HG03095 (cell line): ENCODE measurements at regions not wholly inside any gene's neighbourhood (a gene's known extent, or its start where the extent isn't known, plus 50 kb on each side); places are given as distances from the start of the nearest gene placed in this dataset.
"Not testable (repeated sequence)": the region's sequence is repeated elsewhere in the genome, so short reads cannot be mapped to it uniquely, and the experiment has no call there.

Experiments
- ATAC-seq: cut with Tn5 transposase; IDR thresholded peaks from one replicate; pipeline ENCODE4 v1.9.1; 2021; ENCODE audit warnings: moderate library complexity; ENCODE audit not compliant: unreplicated experiment

GRCh38 chr3:150357923-150358607, 50.0 kb upstream of the TSC22D2 start:
- ATAC-seq, result no peak

GRCh38 chr3:150357140-150357539, 51.0 kb upstream of the TSC22D2 start:
- ATAC-seq, result no peak

- ATAC-seq, result no peak
These were observed 52.5 kb upstream of the TSC22D2 start for GRCh38 chr3:150355574-150355973.

DNA sequence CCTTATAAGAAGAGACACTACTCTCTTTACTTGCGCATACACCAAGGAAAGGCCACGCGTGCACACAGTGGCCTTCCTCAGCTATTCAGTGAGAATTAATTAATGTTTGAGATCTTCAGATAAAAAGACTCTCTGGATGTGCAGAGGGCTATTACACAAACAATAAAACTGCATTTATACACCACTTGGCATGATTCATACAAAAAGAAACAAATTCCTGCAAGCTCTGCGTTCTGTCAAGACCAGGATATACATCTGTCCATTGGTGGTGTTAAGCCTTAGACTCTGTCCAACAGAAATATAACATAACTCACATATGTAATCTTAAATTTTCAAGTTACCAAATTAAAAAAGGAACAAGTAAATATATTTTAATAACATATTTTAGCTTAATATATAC, 55.2 kb upstream of the TSC22D2 start:
- no peak for ATAC-seq

DNA sequence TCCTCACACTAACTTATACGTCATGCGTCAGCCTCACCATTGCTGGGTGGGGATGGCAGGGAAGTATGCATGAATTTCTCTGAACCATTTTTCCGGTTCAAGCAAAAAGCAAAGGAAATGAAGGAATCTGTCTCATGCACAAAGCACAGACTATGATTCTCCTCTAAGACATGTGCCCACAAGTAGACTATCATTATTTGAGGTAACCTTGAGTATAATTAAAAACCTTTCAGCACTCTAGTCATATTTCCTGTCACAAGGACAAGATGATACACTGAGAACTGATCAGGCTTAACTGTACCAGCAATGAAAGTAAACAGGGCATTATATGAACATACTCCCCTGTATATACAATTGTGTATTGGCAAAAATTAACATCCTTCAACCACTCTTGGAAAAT, 56.7 kb upstream of the TSC22D2 start:
- ATAC-seq, result no peak

DNA sequence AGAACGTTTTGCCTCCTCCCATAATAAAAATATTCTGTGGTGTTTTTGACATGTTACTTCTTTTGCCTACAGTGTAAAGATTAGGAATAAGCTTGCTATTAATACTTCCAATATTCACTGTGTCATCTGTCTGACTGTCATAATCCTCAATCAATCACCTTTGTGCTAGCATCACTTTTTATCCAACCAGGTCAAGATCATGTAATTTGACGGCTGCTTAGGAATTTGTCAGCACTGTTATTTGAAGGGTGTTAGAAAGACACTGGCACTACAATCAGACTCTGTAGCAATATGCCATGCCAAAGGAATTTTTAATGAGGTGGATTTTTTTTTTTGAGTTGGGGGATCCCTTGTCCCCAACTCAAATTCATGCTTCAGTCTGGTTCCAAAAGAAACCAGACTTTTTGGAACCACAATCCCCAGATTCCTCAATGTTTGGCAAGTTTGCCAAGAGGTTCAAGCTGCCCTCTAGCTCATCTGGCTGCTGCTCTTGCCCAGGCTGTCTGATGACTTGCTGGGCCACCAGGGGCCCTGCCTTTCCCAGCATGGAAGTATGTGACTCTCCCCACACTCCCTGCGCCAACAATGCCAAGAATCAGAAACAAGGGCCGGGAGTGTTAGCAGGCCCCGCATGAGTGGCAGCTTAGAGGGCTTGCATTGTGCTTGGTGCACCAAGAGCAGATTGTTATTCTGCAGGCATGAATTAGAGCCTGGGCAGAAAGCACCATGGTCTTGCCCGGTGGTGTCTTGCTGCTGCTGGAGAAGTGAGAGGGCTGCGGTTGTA, 58.6 kb upstream of the TSC22D2 start:
- no peak for ATAC-seq

- no peak for ATAC-seq
These were observed 59.6 kb upstream of the TSC22D2 start for GRCh38 chr3:150348500-150348899.

GRCh38 chr3:150346981-150347863, 60.9 kb upstream of the TSC22D2 start:
- ATAC-seq, result no peak

DNA sequence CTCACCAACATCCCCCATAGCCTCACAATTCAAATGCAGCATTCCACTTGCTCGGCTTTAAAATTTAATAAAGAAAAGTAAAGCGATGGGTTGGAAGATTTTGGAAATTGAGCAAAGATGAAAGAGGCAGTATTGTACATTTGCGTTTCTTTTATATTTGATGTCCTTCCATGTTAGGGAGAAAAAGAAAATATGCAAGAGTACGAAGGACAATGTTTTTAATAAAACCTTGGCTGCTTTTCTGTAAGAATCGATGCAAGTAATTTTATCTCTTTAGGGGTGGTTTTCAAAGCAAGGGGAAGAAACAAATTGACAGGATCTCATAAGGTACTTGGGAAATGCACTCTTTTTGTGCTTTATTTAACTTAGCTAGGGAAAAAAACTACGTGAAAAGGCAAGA, 61.8 kb upstream of the TSC22D2 start:
- ATAC-seq, result no peak

GRCh38 chr3:150345021-150345538, 63.0 kb upstream of the TSC22D2 start:
- ATAC-seq, result no peak

- no peak for ATAC-seq
These were observed 63.9 kb upstream of the TSC22D2 start for GRCh38 chr3:150344079-150344759.

DNA sequence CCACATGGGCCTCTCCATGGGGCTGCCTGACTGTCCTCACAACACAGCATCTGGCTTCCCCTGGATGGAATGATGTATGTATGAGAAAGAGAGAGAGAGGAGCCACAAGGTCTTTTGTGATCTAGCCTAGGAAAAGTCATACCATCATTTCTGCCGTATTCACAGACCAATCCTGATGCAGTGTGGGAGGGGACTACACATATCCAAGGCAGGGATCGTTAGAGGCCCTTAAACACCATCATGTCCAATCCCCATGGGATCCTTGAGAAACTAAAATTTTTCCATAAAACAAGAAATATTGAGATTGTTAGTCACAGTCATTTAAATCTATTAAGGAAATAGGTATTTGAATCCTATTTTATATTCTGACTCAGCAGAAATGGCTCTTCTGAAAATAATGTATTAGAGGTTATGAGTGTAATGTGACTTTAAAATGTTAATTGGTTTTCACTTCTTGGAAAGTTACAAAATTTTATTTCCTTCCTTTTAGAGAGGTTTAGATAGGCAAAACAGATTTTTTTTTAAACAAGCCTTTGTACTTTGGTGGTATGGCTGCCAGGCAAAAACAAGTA, 65.1 kb upstream of the TSC22D2 start:
- ATAC-seq, result no peak

DNA sequence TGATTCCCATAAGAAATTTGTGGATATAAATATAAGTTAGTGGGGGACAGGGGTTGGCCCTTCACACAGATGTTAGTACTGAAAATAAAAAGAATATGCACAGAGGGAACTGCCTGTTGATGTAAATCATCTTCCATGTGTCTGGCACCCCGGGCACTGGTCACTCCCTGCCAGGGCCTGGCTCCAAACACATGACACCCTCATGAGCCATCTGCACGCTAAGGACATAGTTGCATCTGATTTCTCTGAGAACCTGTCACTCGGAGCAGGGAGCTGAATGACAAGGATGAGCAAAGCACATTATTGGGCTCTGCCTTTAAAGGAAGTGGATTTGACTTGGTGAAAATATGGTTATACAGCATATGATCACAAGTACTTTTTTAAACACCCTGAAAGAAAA, 66.2 kb upstream of the TSC22D2 start:
- no peak for ATAC-seq

GRCh38 chr3:150336363-150336762, 71.7 kb upstream of the TSC22D2 start:
- ATAC-seq, result not testable (repeated sequence)

DNA sequence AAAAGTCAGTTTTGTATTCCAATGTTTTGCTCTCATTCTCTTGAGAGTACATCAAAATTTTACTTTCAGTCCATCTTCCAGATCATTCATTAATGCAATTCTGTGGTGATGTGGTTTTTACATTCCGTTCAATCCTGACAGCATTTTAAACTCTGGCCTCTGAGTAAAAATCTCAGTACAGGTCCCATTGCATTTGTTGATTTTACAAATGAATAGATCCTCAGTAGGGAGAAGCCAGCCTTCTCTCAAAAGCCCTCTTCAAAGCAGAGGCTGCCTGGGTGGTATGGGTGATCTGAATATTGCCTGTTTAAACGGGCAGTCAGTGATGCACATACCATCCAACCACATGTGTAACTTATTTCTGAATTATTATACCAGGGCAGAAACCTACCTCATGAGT, 72.5 kb upstream of the TSC22D2 start:
- no peak for ATAC-seq

DNA sequence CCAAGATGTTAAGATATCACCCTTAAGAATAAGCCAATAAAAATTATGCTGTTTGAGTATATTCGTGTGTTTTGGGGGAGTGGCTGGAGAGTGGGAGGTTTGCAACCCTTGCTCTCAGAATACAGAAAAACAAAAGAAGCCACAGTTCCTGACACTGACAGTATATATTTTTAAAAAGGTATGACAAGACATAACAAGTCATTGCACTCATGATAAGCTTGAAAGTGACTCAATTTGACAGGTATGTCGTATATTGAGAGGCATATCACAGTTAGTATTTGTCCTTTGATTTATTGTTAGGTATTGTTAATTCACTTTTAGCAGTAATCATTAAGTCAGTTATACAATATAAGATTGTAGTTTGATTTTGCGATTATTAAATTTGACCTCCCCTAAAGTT, 73.1 kb upstream of the TSC22D2 start:
- ATAC-seq, result no peak

DNA sequence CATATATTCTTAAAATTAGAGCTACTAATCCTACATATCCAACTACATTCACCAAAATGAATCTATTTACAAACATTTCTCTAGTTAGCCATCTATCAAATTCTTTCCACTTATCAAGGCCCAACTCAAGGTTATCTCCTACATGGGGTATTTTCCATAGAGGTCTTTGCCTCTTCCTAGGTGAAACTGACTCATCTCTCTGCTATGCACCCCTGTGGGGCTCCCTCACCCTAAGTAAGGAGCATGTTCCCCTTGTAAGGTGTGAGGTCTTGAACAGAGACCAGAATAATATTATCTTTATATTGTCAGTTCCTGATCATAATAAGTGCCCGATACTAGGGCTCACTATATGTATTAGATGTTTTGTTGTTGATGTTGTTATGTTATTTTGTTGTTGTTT, 74.6 kb upstream of the TSC22D2 start:
- no peak for ATAC-seq

DNA sequence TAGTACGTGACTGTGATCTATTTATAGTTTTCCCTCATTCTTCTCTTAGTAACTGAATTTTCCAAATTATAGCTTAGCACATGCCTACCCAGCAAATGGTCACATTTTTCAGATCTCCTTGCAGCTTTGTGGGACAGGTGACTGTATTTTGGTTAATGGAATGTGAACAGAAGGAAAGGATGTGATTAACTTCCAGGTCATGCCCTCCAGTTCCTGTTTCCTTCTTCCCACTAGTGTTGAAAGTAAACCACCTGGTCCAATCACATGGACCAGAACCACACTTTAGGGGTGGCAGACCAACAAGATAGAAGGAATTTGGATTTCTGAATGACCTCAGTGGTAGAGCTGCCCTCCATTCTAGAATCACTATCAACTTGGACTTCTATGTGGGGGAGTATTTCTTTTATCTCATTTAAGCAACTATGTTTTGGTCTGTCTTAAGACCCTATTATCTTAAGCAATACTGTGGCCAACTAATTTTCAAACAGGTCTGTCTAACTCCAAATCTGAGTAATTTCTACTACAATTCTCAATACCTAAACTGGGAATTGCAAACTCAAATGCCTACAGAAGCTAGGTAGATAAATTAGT, 76.0 kb upstream of the TSC22D2 start:
- no peak for ATAC-seq

DNA sequence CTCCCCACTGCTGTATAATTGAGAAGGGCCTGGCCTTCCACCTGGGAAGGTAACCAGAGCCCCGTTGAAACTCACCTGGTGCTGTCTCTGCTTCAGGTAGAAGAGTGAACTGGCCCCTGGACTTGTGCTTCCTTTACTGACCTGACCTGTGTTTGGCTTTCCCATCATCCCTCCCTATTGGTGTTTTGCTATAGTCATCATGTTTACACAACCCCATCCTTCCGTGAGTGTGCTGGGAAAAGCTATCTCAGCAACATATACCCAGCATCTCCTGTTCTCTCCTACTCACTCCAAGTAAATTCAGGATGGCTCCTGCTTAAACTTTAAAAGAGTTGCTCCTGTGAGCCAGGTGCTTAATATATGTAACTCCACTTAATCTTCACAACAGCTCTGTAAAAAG, 77.2 kb upstream of the TSC22D2 start:
- no peak for ATAC-seq

DNA sequence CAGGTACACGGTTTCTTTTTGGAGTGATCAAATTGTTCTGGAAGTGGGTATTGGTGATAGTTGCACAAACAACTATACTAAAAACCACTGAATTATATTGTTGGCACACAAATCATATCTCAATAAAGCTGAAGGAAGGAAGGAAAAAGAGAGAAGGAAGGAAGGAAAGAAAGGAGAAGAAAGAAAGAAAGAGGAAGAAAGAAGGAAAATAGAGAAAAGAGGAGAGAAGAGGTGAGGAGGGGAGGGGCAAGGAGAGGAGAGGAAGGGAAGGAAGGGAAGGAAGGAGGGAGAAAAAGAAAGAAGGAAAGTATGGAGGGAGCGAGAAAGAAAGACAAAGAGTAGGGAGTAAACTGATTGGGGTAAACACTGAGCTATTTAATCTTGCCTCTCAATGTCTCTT, 77.9 kb upstream of the TSC22D2 start:
- ATAC-seq, result no peak
